IMR-90 (cell line): ENCODE measurements at regions not wholly inside any gene's neighbourhood (a gene's known extent, or its start where the extent isn't known, plus 50 kb on each side); places are given as distances from the start of the nearest gene placed in this dataset.

ENCODE experiments used
- ATAC-seq: fragments of 200-7000 bp; cut with Tn5 transposase; 2 replicates; pipeline ENCODE4 v1.9.1; 2020; ENCODE audit warnings: low read depth, mild to moderate bottlenecking, moderate library complexity
- BruUV-seq: library from RNA; stranded (reverse); fragments of 400-500 nt; replicated peaks from 2 replicates; lab custom pipeline; 2021; lab: Mats Ljungman, UMichigan
- CTCF ChIA-PET: fragments of 300-600 bp; formaldehyde crosslinking; extraction: SDS; loops from one replicate; lab custom pipeline; 2021; ENCODE audit warnings: antibody characterized with exemption; lab: Yijun Ruan, JAX
- POLR2A ChIA-PET: fragments of 300-600 bp; sonication (Branson Sonifier 250); formaldehyde crosslinking; loops from one replicate; lab custom pipeline; 2022; ENCODE audit warnings: antibody characterized with exemption; ENCODE audit not compliant: unreplicated experiment; lab: Charles Lee
- DNase-seq: peaks from one replicate; pipeline ENCODE4 v3.0.0; 2013
- H2AFZ ChIP-seq: replicated peaks from 2 replicates; pipeline ENCODE3; 2013; ENCODE audit warnings: low read length, mild to moderate bottlenecking; ENCODE audit not compliant: poor library complexity
- H2AK5ac ChIP-seq: 2 replicates; pipeline ENCODE4 v1.6.1; 2013; ENCODE audit warnings: low read depth, low read length, inconsistent platforms
- H2AK9ac ChIP-seq: replicated peaks from 2 replicates; pipeline ENCODE3; 2013; ENCODE audit warnings: mild to moderate bottlenecking, low read depth, low read length, moderate library complexity; ENCODE audit not compliant: poor library complexity
- H2BK120ac ChIP-seq: 2 replicates; pipeline ENCODE4 v1.6.1; 2013; ENCODE audit warnings: low read depth, low read length, inconsistent platforms
- H2BK15ac ChIP-seq: 3 replicates; pipeline ENCODE4 v1.6.1; 2013; ENCODE audit warnings: low read depth, low read length, inconsistent platforms
- H2BK20ac ChIP-seq: 2 replicates; pipeline ENCODE4 v1.6.1; 2013; ENCODE audit warnings: low read depth, mild to moderate bottlenecking, inconsistent platforms, low read length, moderate library complexity
- H2BK5ac ChIP-seq: 2 replicates; pipeline ENCODE4 v1.6.1; 2013; ENCODE audit warnings: mild to moderate bottlenecking, low read depth, low read length, inconsistent platforms; ENCODE audit not compliant: poor library complexity, severe bottlenecking
- H3K14ac ChIP-seq: replicated peaks from 2 replicates; pipeline ENCODE4 v1.6.1; 2013; ENCODE audit warnings: low read depth, low read length, inconsistent platforms
- H3K18ac ChIP-seq: 2 replicates; pipeline ENCODE4 v1.6.1; 2013; ENCODE audit warnings: low read depth, low read length, control low read depth
- H3K23ac ChIP-seq: 2 replicates; pipeline ENCODE4 v1.6.1; 2013; ENCODE audit warnings: low read depth, low read length, inconsistent platforms
- H3K27ac ChIP-seq: 2 replicates; pipeline ENCODE4 v1.5.1; 2013; ENCODE audit warnings: mild to moderate bottlenecking, control low read depth, low read length; ENCODE audit not compliant: insufficient read depth
- H3K27me3 ChIP-seq: 2 replicates; pipeline ENCODE4 v1.6.1; 2013; ENCODE audit warnings: low read length; ENCODE audit not compliant: control insufficient read depth, insufficient read depth
- H3K36me3 ChIP-seq: 2 replicates; pipeline ENCODE4 v1.6.1; 2013; ENCODE audit warnings: low read length, mixed read lengths; ENCODE audit not compliant: control insufficient read depth, insufficient read depth
- H3K4ac ChIP-seq: 2 replicates; pipeline ENCODE4 v1.6.1; 2013; ENCODE audit warnings: low read depth, low read length, inconsistent platforms
- H3K4me1 ChIP-seq: 2 replicates; pipeline ENCODE4 v1.6.1; 2013; ENCODE audit warnings: low read length, mixed read lengths; ENCODE audit not compliant: control insufficient read depth, insufficient read depth
- H3K4me2 ChIP-seq: 2 replicates; pipeline ENCODE4 v1.6.1; 2013; ENCODE audit warnings: low read depth, mild to moderate bottlenecking, control low read depth, low read length, moderate library complexity
- H3K4me3 ChIP-seq: 2 replicates; pipeline ENCODE4 v1.5.1; 2013; ENCODE audit warnings: low read depth, mild to moderate bottlenecking, control low read depth, low read length, moderate library complexity; ENCODE audit not compliant: insufficient read depth
- H3K56ac ChIP-seq: 2 replicates; pipeline ENCODE4 v1.6.1; 2013; ENCODE audit warnings: low read length, inconsistent platforms; ENCODE audit not compliant: insufficient read depth; ENCODE audit errors: extremely low read depth
- H3K79me1 ChIP-seq, 2 experiments: 2 replicates each; pipeline ENCODE4 v1.6.1; 2013; ENCODE audit warnings: low read length in 2 of 2, inconsistent platforms in 1 of 2, low read depth in 1 of 2
- H3K9ac ChIP-seq: 2 replicates; pipeline ENCODE4 v1.6.1; 2013; ENCODE audit warnings: low read depth, low read length, control low read depth
- H3K9me1 ChIP-seq: 2 replicates; pipeline ENCODE4 v1.6.1; 2013; ENCODE audit warnings: low read length, inconsistent platforms; ENCODE audit not compliant: insufficient read depth
- H3K9me3 ChIP-seq: 2 replicates; pipeline ENCODE4 v1.6.1; 2013; ENCODE audit warnings: low read length; ENCODE audit not compliant: control insufficient read depth, insufficient read depth
- H4K20me1 ChIP-seq: 2 replicates; pipeline ENCODE4 v1.6.1; 2013; ENCODE audit warnings: low read length, inconsistent platforms; ENCODE audit not compliant: insufficient read depth
- H4K5ac ChIP-seq: 2 replicates; pipeline ENCODE4 v1.6.1; 2013; ENCODE audit warnings: mild to moderate bottlenecking, low read depth, low read length, control low read depth
- H4K8ac ChIP-seq, 2 experiments: 2 replicates each; pipeline ENCODE4 v1.6.1; 2013; ENCODE audit warnings: low read depth in 2 of 2, low read length in 2 of 2, control low read depth in 1 of 2, inconsistent platforms in 1 of 2
- H4K91ac ChIP-seq: 2 replicates; pipeline ENCODE4 v1.6.1; 2013; ENCODE audit warnings: low read depth, low read length, inconsistent platforms; ENCODE audit not compliant: insufficient read depth
- BHLHE40 ChIP-seq: fragments of 150-350 bp; IDR thresholded peaks from 2 replicates; pipeline ENCODE4 v1.6.1; 2016; ENCODE audit warnings: mild to moderate bottlenecking, low read depth, low read length
- CEBPB ChIP-seq: IDR thresholded peaks from 2 replicates; pipeline ENCODE4 v1.6.1; 2012; ENCODE audit warnings: low read depth, low read length, improper control_type of control experiment
- CHD1 ChIP-seq: IDR thresholded peaks from 2 replicates; pipeline ENCODE4 v1.6.1; 2012; ENCODE audit warnings: low read depth, low read length, improper control_type of control experiment
- ELK1 ChIP-seq: fragments of 150-350 bp; IDR thresholded peaks from 2 replicates; pipeline ENCODE4 v1.6.1; 2016; ENCODE audit warnings: low read depth, mild to moderate bottlenecking, low read length, moderate library complexity, borderline replicate concordance
- FOS ChIP-seq: fragments of 150-350 bp; IDR thresholded peaks from 2 replicates; pipeline ENCODE4 v1.6.1; 2016; ENCODE audit warnings: low read depth, low read length
- MAFK ChIP-seq: IDR thresholded peaks from 2 replicates; pipeline ENCODE4 v1.6.1; 2012; ENCODE audit warnings: low read depth, low read length, improper control_type of control experiment
- MAZ ChIP-seq: IDR thresholded peaks from 2 replicates; pipeline ENCODE4 v1.6.1; 2012; ENCODE audit warnings: low read depth, mild to moderate bottlenecking, low read length, improper control_type of control experiment, moderate library complexity, borderline replicate concordance
- MXI1 ChIP-seq: IDR thresholded peaks from 2 replicates; pipeline ENCODE4 v1.6.1; 2012; ENCODE audit warnings: low read depth, mild to moderate bottlenecking, low read length, moderate library complexity, borderline replicate concordance
- NFE2L2 ChIP-seq: fragments of 150-350 bp; IDR thresholded peaks from 2 replicates; pipeline ENCODE4 v1.6.1; 2016; ENCODE audit warnings: low read depth, mild to moderate bottlenecking, low read length
- POLR2A ChIP-seq: IDR thresholded peaks from 2 replicates; pipeline ENCODE4 v1.6.1; 2012; ENCODE audit warnings: mild to moderate bottlenecking, low read depth, low read length
- RAD21 ChIP-seq: IDR thresholded peaks from 2 replicates; pipeline ENCODE4 v1.6.1; 2012; ENCODE audit warnings: low read length, improper control_type of control experiment
- RCOR1 ChIP-seq: IDR thresholded peaks from 2 replicates; pipeline ENCODE4 v1.6.1; 2012; ENCODE audit warnings: mild to moderate bottlenecking, low read length, improper control_type of control experiment; ENCODE audit not compliant: insufficient replicate concordance
- RFX5 ChIP-seq: IDR thresholded peaks from 2 replicates; pipeline ENCODE4 v1.8.0; 2012; ENCODE audit warnings: low read depth, mild to moderate bottlenecking, low read length, moderate library complexity
- SMC3 ChIP-seq: fragments of 150-350 bp; IDR thresholded peaks from 2 replicates; pipeline ENCODE4 v1.6.1; 2016; ENCODE audit warnings: low read depth, mild to moderate bottlenecking, antibody characterized with exemption, low read length, moderate library complexity
- WGBS, 2 experiments: methylation state at CpG; one replicate each; pipeline versions ENCODE4 v1.1.5 to v1.1.7; 2013; ENCODE audit warnings: missing lambda C conversion rate in 2 of 2; ENCODE audit not compliant: insufficient read length in 1 of 2; ENCODE audit errors: extremely low coverage in 2 of 2; 5-methylcytosine and 5-hydroxymethylcytosine counted together
- dilution Hi-C: fragments of 300-500 bp; cut with HindIII; formaldehyde crosslinking; loops from one replicate; pipeline ENCODE4 v1.14.3; 2018; ENCODE audit warnings: low sequenced_read_pairs; ENCODE audit not compliant: unreplicated experiment
- in situ Hi-C: fragments of 300-500 bp; cut with MboI; formaldehyde crosslinking; loops from 3 replicates; pipeline ENCODE4 v1.14.3; 2019; ENCODE audit warnings: low sequenced_read_pairs, inconsistent platforms, mixed read lengths
- intact Hi-C: fragments of 100-400 bp; cut with micrococcal nuclease; formaldehyde crosslinking; loops from 2 replicates; pipeline ENCODE4 v1.10.0; 2022
- TF ChIP-seq, protein P1 (sequence below): fragments of 150-350 bp; IDR thresholded peaks from 2 replicates; pipeline ENCODE4 v1.6.1; 2017; ENCODE audit warnings: mild to moderate bottlenecking, antibody characterized with exemption, low read length, low read depth
- TF ChIP-seq, protein P2 (sequence below): conservative IDR thresholded peaks from 2 replicates; pipeline ENCODE4 v1.5.1; 2012; ENCODE audit warnings: mild to moderate bottlenecking, low read depth, low read length, improper control_type of control experiment

- intact Hi-C loops (no loop called here), in situ Hi-C loops (no loop called here), dilution Hi-C loops (no loop called here)
- Histone ChIP-seq H3K23ac (no peak overlapping the region), H2AK5ac (no peak overlapping the region), H3K9me1 (no peaks in the 10 kb centered on the region), H3K56ac (no peak overlapping the region), H2AFZ (no peak overlapping the region), H3K4me3 (no peak overlapping the region), H3K27ac (no peak overlapping the region), H3K14ac (no peak overlapping the region), H4K5ac (no peak overlapping the region), H2BK20ac (no peak overlapping the region), H3K9ac (no peak overlapping the region), H3K9me3 (0 out of 2 replicates have a peak, but pooled peaks cover 2% of the 10 kb centered on the region), H4K20me1 (no peaks in the 10 kb centered on the region), H3K36me3 (no peaks in the 10 kb centered on the region), H3K27me3 (no peaks in the 10 kb centered on the region), H3K4me1 (no peaks in the 10 kb centered on the region), H3K4ac (no peak overlapping the region), H4K91ac (no peak overlapping the region), H2BK15ac (no peak overlapping the region), H3K4me2 (no peak overlapping the region), H2BK120ac (no peak overlapping the region), H3K79me1 (no peaks in the 10 kb centered on the region), H3K18ac (no peak overlapping the region), H2BK5ac (no peak overlapping the region), H2AK9ac (no peak overlapping the region), H4K8ac (no peak overlapping the region)
- no CpG with 5 or more reads among the region's 2 CpGs for WGBS, 2 experiments
- BruUV-seq, result no TSS peak
- POLR2A ChIA-PET, result no interaction called here
- DNase-seq (no peak), ATAC-seq (no peak)
- TF ChIP-seq RCOR1 (no peak), MXI1 (no peak), MAFK (no peak), RAD21 (no peak), CEBPB (no peak), SMC3 (no peak), POLR2A (no peak), NFE2L2 (no peak), BHLHE40 (no peak), RFX5 (no peak), ELK1 (no peak), CHD1 (no peak), MAZ (no peak), FOS (no peak)
- TF ChIP-seq, protein P1, sequence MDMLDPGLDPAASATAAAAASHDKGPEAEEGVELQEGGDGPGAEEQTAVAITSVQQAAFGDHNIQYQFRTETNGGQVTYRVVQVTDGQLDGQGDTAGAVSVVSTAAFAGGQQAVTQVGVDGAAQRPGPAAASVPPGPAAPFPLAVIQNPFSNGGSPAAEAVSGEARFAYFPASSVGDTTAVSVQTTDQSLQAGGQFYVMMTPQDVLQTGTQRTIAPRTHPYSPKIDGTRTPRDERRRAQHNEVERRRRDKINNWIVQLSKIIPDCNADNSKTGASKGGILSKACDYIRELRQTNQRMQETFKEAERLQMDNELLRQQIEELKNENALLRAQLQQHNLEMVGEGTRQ, result no peak
- TF ChIP-seq, protein P2, sequence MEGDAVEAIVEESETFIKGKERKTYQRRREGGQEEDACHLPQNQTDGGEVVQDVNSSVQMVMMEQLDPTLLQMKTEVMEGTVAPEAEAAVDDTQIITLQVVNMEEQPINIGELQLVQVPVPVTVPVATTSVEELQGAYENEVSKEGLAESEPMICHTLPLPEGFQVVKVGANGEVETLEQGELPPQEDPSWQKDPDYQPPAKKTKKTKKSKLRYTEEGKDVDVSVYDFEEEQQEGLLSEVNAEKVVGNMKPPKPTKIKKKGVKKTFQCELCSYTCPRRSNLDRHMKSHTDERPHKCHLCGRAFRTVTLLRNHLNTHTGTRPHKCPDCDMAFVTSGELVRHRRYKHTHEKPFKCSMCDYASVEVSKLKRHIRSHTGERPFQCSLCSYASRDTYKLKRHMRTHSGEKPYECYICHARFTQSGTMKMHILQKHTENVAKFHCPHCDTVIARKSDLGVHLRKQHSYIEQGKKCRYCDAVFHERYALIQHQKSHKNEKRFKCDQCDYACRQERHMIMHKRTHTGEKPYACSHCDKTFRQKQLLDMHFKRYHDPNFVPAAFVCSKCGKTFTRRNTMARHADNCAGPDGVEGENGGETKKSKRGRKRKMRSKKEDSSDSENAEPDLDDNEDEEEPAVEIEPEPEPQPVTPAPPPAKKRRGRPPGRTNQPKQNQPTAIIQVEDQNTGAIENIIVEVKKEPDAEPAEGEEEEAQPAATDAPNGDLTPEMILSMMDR, result no peak
- CTCF ChIA-PET, result no interaction called here
These were observed 444.4 kb upstream of the CELF4 start for GRCh38 chr18:38010037-38010436.
